H1 (cell line): ENCODE measurements at regions not wholly inside any gene's neighbourhood (a gene's known extent, or its start where the extent isn't known, plus 50 kb on each side); places are given as distances from the start of the nearest gene placed in this dataset.

Experiments used
- NANOG ChIP-seq: IDR thresholded peaks from 2 replicates; pipeline ENCODE4 v1.6.1; 2011; ENCODE audit warnings: low read length, low read depth, mild to moderate bottlenecking, inconsistent platforms; ENCODE audit not compliant: insufficient read depth, poor library complexity, severe bottlenecking
- TEAD4 ChIP-seq: IDR thresholded peaks from 2 replicates; pipeline ENCODE4 v1.6.1; 2012; ENCODE audit warnings: low read depth, low read length, inconsistent platforms, mixed read lengths

DNA sequence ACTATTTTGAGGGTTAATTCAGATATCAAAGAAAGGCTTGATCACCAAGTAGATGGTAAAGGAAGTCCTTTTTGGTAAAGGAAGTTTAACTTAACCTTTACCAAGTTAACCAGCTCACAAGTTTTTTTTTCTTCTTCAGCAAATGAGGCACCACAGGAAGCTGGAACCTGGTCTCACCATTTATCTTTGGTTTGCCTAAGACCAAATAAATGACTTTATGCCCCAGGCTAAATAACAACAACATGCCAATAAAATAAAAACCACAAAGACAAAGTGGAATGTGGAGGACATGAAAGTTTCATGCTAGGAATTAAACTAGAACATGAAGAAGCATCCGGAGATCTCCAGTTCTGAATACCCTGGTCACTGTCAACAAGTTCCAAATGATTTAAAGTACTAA lies 116.8 kb upstream of the PRICKLE1 start (continued):
- TF ChIP-seq TEAD4 (no peak), NANOG (no peak)
